Thymus (tissue), 11 donors: ENCODE measurements at regions not wholly inside any gene's neighbourhood (a gene's known extent, or its start where the extent isn't known, plus 50 kb on each side); places are given as distances from the start of the nearest gene placed in this dataset.

Experiments
- DNase-seq, 9 donors: peaks; one replicate each; pipeline ENCODE4 v3.0.0-alpha.2; 2013; ENCODE audit warnings: low spot score in 9 of 9, low read depth in 6 of 9, missing footprints in 1 of 9
- H3K27ac ChIP-seq, 2 donors: one replicate each; pipeline ENCODE4 v1.5.1; 2013; ENCODE audit warnings: control low read depth in 1 of 2, low read depth in 1 of 2, low read length in 1 of 2, mild to moderate bottlenecking in 1 of 2, moderate library complexity in 1 of 2
- H3K27me3 ChIP-seq, 2 donors: one replicate each; pipeline ENCODE4 v1.5.1; 2013; ENCODE audit warnings: low read length in 1 of 2; ENCODE audit not compliant: control insufficient read depth in 2 of 2, insufficient read depth in 1 of 2
- H3K36me3 ChIP-seq, 2 donors: one replicate each; pipeline ENCODE4 v1.5.1; 2013; ENCODE audit warnings: low read length in 1 of 2, mild to moderate bottlenecking in 1 of 2, moderate library complexity in 1 of 2; ENCODE audit not compliant: control insufficient read depth in 2 of 2, insufficient read depth in 2 of 2
- H3K4me1 ChIP-seq, 2 donors: one replicate each; pipeline ENCODE4 v1.5.1; 2013; ENCODE audit warnings: low read length in 2 of 2; ENCODE audit not compliant: control insufficient read depth in 2 of 2, insufficient read depth in 2 of 2
- H3K4me3 ChIP-seq, 2 donors: one replicate each; pipeline ENCODE4 v1.5.1; 2013; ENCODE audit warnings: low read length in 2 of 2, control low read depth in 1 of 2, mild to moderate bottlenecking in 1 of 2
- H3K9me3 ChIP-seq, 2 donors: one replicate each; pipeline ENCODE4 v1.5.1; 2013; ENCODE audit warnings: low read length in 1 of 2, mild to moderate bottlenecking in 1 of 2; ENCODE audit not compliant: control insufficient read depth in 2 of 2, insufficient read depth in 1 of 2
- WGBS: extraction: QIAGEN DNeasy Blood & Tissue Kit; methylation state at CpG from one replicate; pipeline ENCODE4 v1.1.7; 2013; 5-methylcytosine and 5-hydroxymethylcytosine counted together
- donor health status: healthy.

DNA sequence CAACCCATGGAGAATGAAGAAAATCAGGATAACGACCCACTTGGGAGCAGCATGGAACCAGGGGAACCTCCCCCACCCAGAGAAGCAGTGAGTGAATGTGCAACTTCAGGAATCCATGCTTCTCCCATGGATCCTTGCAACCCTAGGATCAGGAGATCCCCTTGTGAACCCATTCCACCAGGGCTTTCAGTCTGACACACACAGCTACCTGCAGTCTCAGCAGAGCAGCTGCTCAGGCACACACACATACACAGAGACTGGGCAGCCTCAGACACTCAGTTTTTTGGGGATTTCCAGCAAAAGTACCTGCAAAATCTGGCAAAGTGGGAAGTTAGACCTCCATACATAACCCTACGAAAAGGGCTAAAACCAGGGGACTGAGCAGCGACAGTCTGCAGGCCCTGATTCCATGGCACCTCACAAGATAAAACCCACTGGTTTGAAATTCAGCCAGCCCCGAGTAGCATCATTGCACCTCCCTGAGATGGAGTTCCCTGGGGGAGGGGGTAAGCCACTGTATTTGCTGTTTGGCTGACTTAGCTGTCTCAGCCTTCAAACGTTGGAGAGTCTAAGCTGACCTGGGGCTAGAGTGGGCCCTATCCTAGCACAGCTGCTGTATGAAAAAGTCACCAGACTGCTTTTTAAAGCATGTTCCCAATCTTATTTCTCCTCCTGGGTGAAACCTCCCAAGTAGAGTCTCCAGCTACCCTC lies 737.5 kb upstream of the NDST4 start:
- no peaks in the 10 kb centered on the region for H3K4me1 ChIP-seq
- H3K27ac ChIP-seq = no peak overlapping the region
- WGBS = 87% methylated on average over 5 of the region's 5 CpGs
- H3K36me3 ChIP-seq = no peaks in the 10 kb centered on the region
- no peak overlapping the region for H3K4me3 ChIP-seq
- DNase-seq = no peak
- H3K27me3 ChIP-seq = no peaks in the 10 kb centered on the region
- H3K9me3 ChIP-seq = no peaks in the 10 kb centered on the region

DNA sequence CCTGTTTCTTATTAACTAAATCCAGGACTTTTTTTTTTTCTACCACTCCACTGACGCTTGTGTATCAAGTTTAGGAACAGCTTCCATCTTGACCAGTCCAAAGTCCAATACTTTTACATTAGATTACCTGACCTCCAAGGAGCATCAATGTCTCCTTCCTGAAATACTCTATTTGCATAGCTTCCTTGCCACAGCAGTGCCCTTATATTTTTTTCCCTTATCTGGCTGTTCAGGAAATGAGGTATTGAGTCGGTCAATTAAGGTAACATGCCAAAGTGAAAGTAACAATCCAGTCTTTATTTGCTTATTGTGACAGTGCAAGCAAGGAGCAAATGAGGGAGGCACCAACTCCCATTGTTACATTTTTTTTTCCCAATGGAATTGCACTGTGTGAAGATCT lies 730.8 kb upstream of the NDST4 start:
- Histone ChIP-seq H3K9me3 (no peaks in the 10 kb centered on the region), H3K27me3 (no peaks in the 10 kb centered on the region), H3K4me1 (no peaks in the 10 kb centered on the region), H3K27ac (no peak overlapping the region), H3K36me3 (no peaks in the 10 kb centered on the region), H3K4me3 (no peak overlapping the region)
- no peak for DNase-seq
- 82% methylated on average over 2 of the region's 2 CpGs for WGBS

DNA sequence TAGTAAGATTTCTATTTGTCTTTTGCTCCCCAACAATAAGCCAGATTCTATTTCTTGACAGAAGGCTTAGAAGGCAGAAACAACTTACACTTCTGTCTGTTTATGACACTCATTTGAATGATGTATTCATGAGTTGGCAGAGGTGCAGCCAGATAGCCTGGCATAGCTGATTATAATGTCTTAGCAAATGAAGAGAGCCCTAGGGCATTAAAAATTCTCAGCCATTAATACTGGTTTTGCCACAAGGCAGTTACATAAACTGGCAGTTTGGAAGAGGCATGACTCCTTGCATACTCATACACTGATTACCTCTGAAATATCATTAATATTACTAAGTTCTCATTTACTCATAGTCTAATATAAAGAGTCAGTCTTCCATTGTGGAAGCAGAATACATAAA lies 728.5 kb upstream of the NDST4 start:
- Histone ChIP-seq H3K27ac (no peak overlapping the region), H3K4me3 (no peak overlapping the region), H3K27me3 (no peaks in the 10 kb centered on the region), H3K36me3 (no peaks in the 10 kb centered on the region), H3K9me3 (no peaks in the 10 kb centered on the region), H3K4me1 (no peaks in the 10 kb centered on the region)
- no peak for DNase-seq

GRCh38 chr4:115834441-115834840 lies 721.0 kb upstream of the NDST4 start:
- Histone ChIP-seq H3K4me1 (no peaks in the 10 kb centered on the region), H3K4me3 (no peak overlapping the region), H3K9me3 (no peaks in the 10 kb centered on the region), H3K27ac (no peak overlapping the region), H3K36me3 (no peaks in the 10 kb centered on the region), H3K27me3 (no peaks in the 10 kb centered on the region)
- DNase-seq = no peak
- 88% methylated on average over 3 of the region's 3 CpGs for WGBS

GRCh38 chr4:115824630-115825029 lies 711.2 kb upstream of the NDST4 start:
- H3K9me3 ChIP-seq = no peaks in the 10 kb centered on the region
- WGBS = 100% methylated on average over 1 of the region's 1 CpG
- H3K36me3 ChIP-seq = no peaks in the 10 kb centered on the region
- H3K4me1 ChIP-seq = no peaks in the 10 kb centered on the region
- H3K27me3 ChIP-seq = no peaks in the 10 kb centered on the region
- H3K27ac ChIP-seq = no peak overlapping the region
- H3K4me3 ChIP-seq = no peak overlapping the region
- DNase-seq = no peak

GRCh38 chr4:115803825-115804224 lies 690.4 kb upstream of the NDST4 start:
- Histone ChIP-seq H3K4me3 (no peak overlapping the region), H3K9me3 (no peaks in the 10 kb centered on the region), H3K4me1 (no peaks in the 10 kb centered on the region), H3K27me3 (no peaks in the 10 kb centered on the region), H3K36me3 (no peaks in the 10 kb centered on the region), H3K27ac (no peak overlapping the region)
- no peak for DNase-seq

DNA sequence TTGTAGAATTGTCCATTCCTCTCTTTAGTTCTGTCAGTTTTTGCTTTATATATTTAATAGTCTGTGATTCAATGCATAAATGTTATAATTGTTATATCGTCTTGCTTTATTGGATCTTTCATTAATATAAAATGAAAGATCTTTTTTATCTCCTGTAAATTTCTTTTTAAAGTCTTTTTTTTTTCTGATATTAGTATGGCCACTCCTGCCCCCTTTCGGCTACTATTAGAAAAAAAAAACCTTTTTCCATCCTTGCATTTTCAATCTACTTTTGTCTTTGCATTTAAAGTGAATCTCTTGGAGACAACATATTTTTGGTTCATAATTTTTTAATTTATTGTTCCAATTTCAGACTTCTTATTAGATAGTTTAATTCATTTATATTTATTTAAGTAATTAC lies 677.4 kb upstream of the NDST4 start:
- Histone ChIP-seq H3K27ac (no peak overlapping the region), H3K4me1 (no peaks in the 10 kb centered on the region), H3K9me3 (no peaks in the 10 kb centered on the region), H3K27me3 (no peaks in the 10 kb centered on the region), H3K4me3 (no peak overlapping the region), H3K36me3 (no peaks in the 10 kb centered on the region)
- DNase-seq = no peak
- WGBS = 86% methylated on average over 2 of the region's 2 CpGs

DNA sequence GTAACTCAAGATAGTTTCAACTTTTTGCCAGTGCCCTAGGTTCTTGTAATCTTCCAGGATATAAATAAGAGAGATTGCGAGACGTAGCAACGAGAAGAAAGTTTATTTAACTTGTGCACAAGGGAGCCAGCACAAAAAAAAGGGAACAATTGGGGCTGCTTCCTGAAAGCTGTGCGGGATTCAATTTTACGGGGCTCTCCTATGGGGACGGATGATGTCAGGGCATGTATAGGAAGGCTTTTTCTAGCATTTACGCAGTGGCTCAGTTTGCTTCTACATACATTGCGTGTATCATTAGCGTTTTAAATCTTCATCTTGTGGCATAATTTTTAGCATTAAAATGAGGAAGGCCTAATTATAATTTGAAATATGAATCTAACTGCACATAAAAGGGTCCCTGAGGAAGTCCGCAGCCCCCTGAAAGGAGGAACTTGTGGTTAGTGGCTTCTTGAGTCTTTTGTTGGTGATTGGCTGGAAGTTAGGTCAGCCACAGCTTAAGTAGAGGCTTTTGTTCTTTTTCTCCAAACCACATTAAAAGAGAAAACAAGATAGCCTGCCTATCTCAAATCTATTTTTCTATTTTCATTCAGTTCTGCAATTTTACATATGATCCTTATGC lies 668.2 kb upstream of the NDST4 start:
- peak in 7 of 9 donors; percentile 0 to 54 (median 6) for DNase-seq
- WGBS = 6% methylated on average over 10 of the region's 10 CpGs
- Histone ChIP-seq H3K4me1 (no peaks in the 10 kb centered on the region), H3K27me3 (no peaks in the 10 kb centered on the region), H3K9me3 (no peaks in the 10 kb centered on the region), H3K4me3 (no peak overlapping the region), H3K36me3 (no peaks in the 10 kb centered on the region), H3K27ac (no peak overlapping the region)

DNA sequence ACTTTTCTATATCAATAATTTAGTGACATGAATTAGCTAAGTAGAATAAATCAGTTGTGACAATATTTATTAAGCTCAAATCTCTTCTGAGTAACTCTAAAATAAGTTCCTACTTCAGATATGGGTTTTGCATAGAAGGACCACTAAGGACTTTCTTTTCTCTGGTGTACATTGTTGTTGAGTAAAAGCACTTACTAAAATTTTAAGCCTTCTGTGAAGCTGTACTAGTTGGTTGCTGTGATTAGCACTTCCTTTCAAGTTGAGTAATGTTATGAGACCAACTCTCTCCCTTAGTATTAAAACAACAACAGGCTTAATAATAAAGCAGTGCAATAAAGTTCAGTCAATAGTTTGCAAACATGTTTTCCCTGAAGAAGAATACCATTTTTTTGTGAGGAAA lies 667.4 kb upstream of the NDST4 start:
- Histone ChIP-seq H3K4me1 (no peaks in the 10 kb centered on the region), H3K27me3 (no peaks in the 10 kb centered on the region), H3K9me3 (no peaks in the 10 kb centered on the region), H3K27ac (no peak overlapping the region), H3K4me3 (no peak overlapping the region), H3K36me3 (no peaks in the 10 kb centered on the region)
- DNase-seq = no peak
